Parathyroid adenoma (tissue), 2 donors: ENCODE measurements at regions not wholly inside any gene's neighbourhood (a gene's known extent, or its start where the extent isn't known, plus 50 kb on each side); places are given as distances from the start of the nearest gene placed in this dataset.

Experiments
- H2AFZ ChIP-seq: fragments of 300-600 bp; sonication (generic); one replicate; pipeline ENCODE4 v1.7.0; 2017; ENCODE audit warnings: antibody characterized with exemption, mild to moderate bottlenecking
- H3K27ac ChIP-seq: fragments of 300-600 bp; sonication (generic); one replicate; pipeline ENCODE4 v1.7.0; 2017
- H3K27me3 ChIP-seq: fragments of 300-600 bp; sonication (generic); one replicate; pipeline ENCODE4 v1.7.0; 2017; ENCODE audit warnings: low read length; ENCODE audit not compliant: control insufficient read depth, insufficient read depth
- H3K36me3 ChIP-seq: fragments of 300-600 bp; sonication (generic); one replicate; pipeline ENCODE4 v1.7.0; 2017; ENCODE audit warnings: low read length; ENCODE audit not compliant: control insufficient read depth, insufficient read depth
- H3K4me1 ChIP-seq: fragments of 300-600 bp; sonication (generic); one replicate; pipeline ENCODE4 v1.7.0; 2017; ENCODE audit warnings: control low read depth
- H3K4me2 ChIP-seq: fragments of 300-600 bp; sonication (generic); one replicate; pipeline ENCODE4 v1.7.0; 2017; ENCODE audit warnings: low read length
- H3K4me3 ChIP-seq: fragments of 300-600 bp; sonication (generic); one replicate; pipeline ENCODE4 v1.7.0; 2017; ENCODE audit warnings: low read depth, low read length
- H3K79me2 ChIP-seq: fragments of 300-600 bp; sonication (generic); one replicate; pipeline ENCODE4 v1.7.0; 2017; ENCODE audit warnings: control low read depth
- H3K9ac ChIP-seq: fragments of 300-600 bp; sonication (generic); one replicate; pipeline ENCODE4 v1.7.0; 2017; ENCODE audit warnings: mild to moderate bottlenecking
- H3K9me3 ChIP-seq: fragments of 300-600 bp; sonication (generic); one replicate; pipeline ENCODE4 v1.7.0; 2017; ENCODE audit warnings: low read length; ENCODE audit not compliant: control insufficient read depth
- TF ChIP-seq, protein P1 (sequence below): fragments of 300-600 bp; sonication (generic); IDR thresholded peaks from one replicate; pipeline ENCODE4 v1.7.0; 2017; ENCODE audit warnings: antibody characterized with exemption, mild to moderate bottlenecking
- donor health status: primary hyperparathyroidism.

DNA sequence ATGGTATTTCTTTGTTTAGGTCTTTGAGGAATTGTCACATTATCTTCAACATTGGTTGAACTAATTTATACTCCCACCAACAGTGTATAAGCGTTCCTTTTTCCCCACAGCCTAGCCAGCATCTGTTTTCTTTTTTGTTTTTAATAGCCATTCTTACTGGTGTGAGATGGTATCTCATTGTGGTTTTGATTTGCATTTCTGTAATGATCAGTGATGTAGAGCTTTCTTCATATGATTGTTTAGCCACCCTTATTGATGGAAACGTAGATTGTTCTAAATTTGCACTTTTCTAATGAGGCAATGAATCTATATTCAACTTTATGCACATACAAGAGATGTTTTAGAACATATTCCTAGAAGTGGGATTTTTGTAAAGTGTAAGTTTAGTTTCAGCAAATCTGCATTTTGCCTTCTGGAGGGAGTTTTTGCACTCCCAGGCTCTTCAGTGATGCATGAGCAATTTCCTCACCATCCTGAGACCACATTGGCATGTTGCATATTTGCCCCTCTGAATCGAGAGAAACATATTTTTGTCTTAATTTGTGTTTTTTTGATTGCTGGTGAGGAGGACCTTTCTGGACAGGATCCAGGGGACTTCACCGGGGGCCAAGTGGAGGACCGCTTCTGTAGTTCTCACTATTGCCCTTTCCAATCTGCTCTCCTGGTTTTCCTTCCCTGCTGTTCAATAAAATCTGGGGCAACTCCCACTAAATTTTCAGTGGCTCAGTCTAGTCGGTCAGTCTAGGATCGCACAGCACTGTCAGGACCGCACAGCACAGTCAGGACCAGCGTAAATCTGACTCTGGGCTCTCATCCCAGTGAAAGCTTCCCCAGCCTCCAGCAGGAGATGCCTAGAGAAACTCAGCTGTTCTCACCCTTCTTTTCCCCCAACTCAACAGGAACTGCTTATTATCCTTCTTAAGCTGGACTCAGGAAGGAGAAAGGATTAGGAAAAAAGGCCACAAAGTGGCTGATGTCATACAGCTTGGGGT, 157.0 kb downstream of the PTPN20 start:
- H3K36me3 ChIP-seq: no peaks in the 10 kb centered on the region
- H2AFZ ChIP-seq: no peak overlapping the region

DNA sequence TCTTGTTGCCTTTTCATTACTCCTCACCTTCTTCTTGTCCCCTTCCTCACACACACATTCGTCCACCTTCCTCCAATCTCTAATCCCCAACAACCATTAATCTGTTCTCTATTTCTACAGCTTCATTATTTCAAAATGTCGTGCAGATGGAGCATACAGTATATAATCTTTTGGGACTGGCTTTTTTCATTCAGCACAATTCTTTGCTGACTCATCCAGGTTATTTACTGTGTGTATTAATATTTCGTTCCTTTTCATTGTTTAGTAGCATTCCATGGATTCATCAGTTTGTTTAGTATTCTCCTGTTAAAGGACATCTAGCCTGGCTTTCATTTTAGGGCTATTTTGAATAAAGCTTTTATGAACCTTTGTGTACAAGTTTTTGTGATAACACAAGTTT, 159.3 kb downstream of the PTPN20 start:
- no peak overlapping the region for H3K4me2 ChIP-seq
- no peak overlapping the region for H3K9ac ChIP-seq
- H2AFZ ChIP-seq: no peak overlapping the region
- no peaks in the 10 kb centered on the region for H3K4me1 ChIP-seq
- H3K27ac ChIP-seq: no peak overlapping the region
- no peaks in the 10 kb centered on the region for H3K27me3 ChIP-seq
- H3K36me3 ChIP-seq: no peaks in the 10 kb centered on the region
- H3K4me3 ChIP-seq: no peak overlapping the region
- no peaks in the 10 kb centered on the region for H3K9me3 ChIP-seq
- H3K79me2 ChIP-seq: no peaks in the 10 kb centered on the region
- TF ChIP-seq, protein P1, sequence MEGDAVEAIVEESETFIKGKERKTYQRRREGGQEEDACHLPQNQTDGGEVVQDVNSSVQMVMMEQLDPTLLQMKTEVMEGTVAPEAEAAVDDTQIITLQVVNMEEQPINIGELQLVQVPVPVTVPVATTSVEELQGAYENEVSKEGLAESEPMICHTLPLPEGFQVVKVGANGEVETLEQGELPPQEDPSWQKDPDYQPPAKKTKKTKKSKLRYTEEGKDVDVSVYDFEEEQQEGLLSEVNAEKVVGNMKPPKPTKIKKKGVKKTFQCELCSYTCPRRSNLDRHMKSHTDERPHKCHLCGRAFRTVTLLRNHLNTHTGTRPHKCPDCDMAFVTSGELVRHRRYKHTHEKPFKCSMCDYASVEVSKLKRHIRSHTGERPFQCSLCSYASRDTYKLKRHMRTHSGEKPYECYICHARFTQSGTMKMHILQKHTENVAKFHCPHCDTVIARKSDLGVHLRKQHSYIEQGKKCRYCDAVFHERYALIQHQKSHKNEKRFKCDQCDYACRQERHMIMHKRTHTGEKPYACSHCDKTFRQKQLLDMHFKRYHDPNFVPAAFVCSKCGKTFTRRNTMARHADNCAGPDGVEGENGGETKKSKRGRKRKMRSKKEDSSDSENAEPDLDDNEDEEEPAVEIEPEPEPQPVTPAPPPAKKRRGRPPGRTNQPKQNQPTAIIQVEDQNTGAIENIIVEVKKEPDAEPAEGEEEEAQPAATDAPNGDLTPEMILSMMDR: no peak

More for the DNA sequence above, 157.0 kb downstream of the PTPN20 start:
- Histone ChIP-seq H3K4me3 (no peak overlapping the region), H3K9me3 (no peaks in the 10 kb centered on the region), H3K9ac (no peak overlapping the region), H3K4me1 (no peaks in the 10 kb centered on the region), H3K4me2 (no peak overlapping the region), H3K27ac (no peak overlapping the region), H3K79me2 (no peaks in the 10 kb centered on the region), H3K27me3 (no peaks in the 10 kb centered on the region)
- TF ChIP-seq, protein P1: no peak

DNA sequence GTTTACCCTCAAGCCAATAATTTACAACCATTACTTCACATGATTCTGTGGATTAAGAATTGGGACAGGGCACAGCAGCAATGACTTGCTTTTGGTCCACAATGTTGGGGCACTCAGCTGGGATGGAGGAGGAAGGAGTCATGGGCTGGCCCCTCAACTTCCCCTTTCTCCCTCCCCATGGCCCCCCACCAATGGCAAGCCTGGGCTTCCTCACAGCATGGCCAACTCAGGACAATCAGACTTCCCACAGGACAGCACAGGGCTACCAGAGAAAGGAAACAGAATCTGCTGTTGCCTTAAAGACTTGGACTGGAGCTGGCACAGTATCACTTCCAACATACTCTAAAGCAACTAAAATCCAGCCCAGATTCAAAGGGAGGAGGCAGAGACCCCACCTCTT, 160.7 kb downstream of the PTPN20 start:
- H3K27ac ChIP-seq: no peak overlapping the region
- H3K4me2 ChIP-seq: no peak overlapping the region
- no peak overlapping the region for H2AFZ ChIP-seq
- H3K27me3 ChIP-seq: no peaks in the 10 kb centered on the region
- no peak overlapping the region for H3K9ac ChIP-seq
- H3K4me3 ChIP-seq: no peak overlapping the region
- TF ChIP-seq, protein P1: no peak
- no peaks in the 10 kb centered on the region for H3K79me2 ChIP-seq
- H3K36me3 ChIP-seq: no peaks in the 10 kb centered on the region
- H3K9me3 ChIP-seq: no peaks in the 10 kb centered on the region
- H3K4me1 ChIP-seq: no peaks in the 10 kb centered on the region

DNA sequence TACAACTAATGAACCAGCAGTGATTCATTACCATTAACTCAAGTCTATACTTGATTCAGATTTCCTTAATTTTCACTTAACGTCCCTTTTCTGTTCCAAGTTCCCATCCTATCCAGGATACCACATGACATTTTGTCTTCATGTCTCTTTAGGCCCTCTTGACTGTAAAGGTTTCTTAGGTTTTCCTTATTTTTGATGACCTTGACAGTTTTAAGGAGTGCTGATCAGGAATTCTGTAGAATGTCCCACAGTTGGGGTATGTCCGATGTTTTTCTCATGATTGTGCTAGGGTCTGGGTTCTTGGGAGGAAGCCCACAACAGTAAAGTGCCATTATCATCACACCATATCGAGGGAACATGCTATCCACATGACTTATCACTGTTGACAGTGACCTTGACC, 162.7 kb downstream of the PTPN20 start:
- TF ChIP-seq, protein P1: no peak
- H3K4me1 ChIP-seq: no peaks in the 10 kb centered on the region
- H3K4me3 ChIP-seq: no peak overlapping the region
- no peak overlapping the region for H3K4me2 ChIP-seq
- H3K27me3 ChIP-seq: no peaks in the 10 kb centered on the region
- H2AFZ ChIP-seq: no peak overlapping the region
- H3K9me3 ChIP-seq: no peaks in the 10 kb centered on the region
- no peak overlapping the region for H3K9ac ChIP-seq
- no peaks in the 10 kb centered on the region for H3K36me3 ChIP-seq
- H3K79me2 ChIP-seq: no peaks in the 10 kb centered on the region
- no peak overlapping the region for H3K27ac ChIP-seq
